ENCODE measurements at regions not wholly inside any gene's neighbourhood (a gene's known extent, or its start where the extent isn't known, plus 50 kb on each side); places are given as distances from the start of the nearest gene placed in this dataset.

GRCh38 chr7:66521675-66522074 lies 107.0 kb upstream of the KCTD7 start:
- H2AFZ ChIP-seq (replicated peaks; ENCODE audit: low read length, poor library complexity) = no peak overlapping the region
- H2AK5ac ChIP-seq (ENCODE audit: low read depth, low read length) = no peak overlapping the region
- WGBS, 2 experiments (ENCODE audit: extremely low coverage in 2 of 2, insufficient read length in 1 of 2) = 87% methylated on average over 3 of the region's 4 CpGs; no CpG with 5 or more reads in 1 of the 2 experiments
- H4K91ac ChIP-seq (ENCODE audit: insufficient read depth, low read depth, low read length) = no peak overlapping the region
- no peak overlapping the region for H2BK15ac ChIP-seq (ENCODE audit: low read depth, low read length)
- no peak overlapping the region for H2BK120ac ChIP-seq (ENCODE audit: low read depth, low read length)
- no peak overlapping the region for H3K4me3 ChIP-seq (ENCODE audit: insufficient read depth, low read depth, low read length)
- H3K56ac ChIP-seq (ENCODE audit: extremely low read depth, insufficient read depth, low read length) = no peak overlapping the region
- H3K14ac ChIP-seq (replicated peaks; ENCODE audit: low read depth, low read length) = no peak overlapping the region
- H3K9me3 ChIP-seq (ENCODE audit: control insufficient read depth, insufficient read depth, low read length) = no peaks in the 10 kb centered on the region
- intact Hi-C loops (cut with micrococcal nuclease) (no loop called here), in situ Hi-C loops (cut with MboI; ENCODE audit: low sequenced_read_pairs) (no loop called here), dilution Hi-C loops (cut with HindIII; ENCODE audit: low sequenced_read_pairs, unreplicated experiment) (no loop called here)
- no peaks in the 10 kb centered on the region for H3K79me1 ChIP-seq (ENCODE audit: low read depth in 1 of 2, low read length in 2 of 2)
- H2BK5ac ChIP-seq (ENCODE audit: low read depth, low read length, poor library complexity, severe bottlenecking) = no peak overlapping the region
- no peaks in the 10 kb centered on the region for H3K27me3 ChIP-seq (ENCODE audit: control insufficient read depth, insufficient read depth, low read length)
- H4K8ac ChIP-seq (ENCODE audit: low read depth in 2 of 2, low read length in 2 of 2) = no peak overlapping the region
- no peak overlapping the region for H3K4ac ChIP-seq (ENCODE audit: low read depth, low read length)
- H3K36me3 ChIP-seq (ENCODE audit: control insufficient read depth, insufficient read depth, low read length) = peaks cover 5% of the 10 kb centered on the region; the same call in 1 of the 2 replicates
- H3K4me1 ChIP-seq (ENCODE audit: control insufficient read depth, insufficient read depth, low read length) = no peaks in the 10 kb centered on the region
- no peak for DNase-seq
- no peak overlapping the region for H3K9ac ChIP-seq (ENCODE audit: low read depth, low read length)
- ChIA-PET CTCF (no interaction called here), POLR2A (ENCODE audit: unreplicated experiment) (no interaction called here)
- H3K27ac ChIP-seq (ENCODE audit: insufficient read depth, low read length) = no peak overlapping the region
- H2AK9ac ChIP-seq (replicated peaks; ENCODE audit: low read depth, low read length, poor library complexity) = no peak overlapping the region
- H3K23ac ChIP-seq (ENCODE audit: low read depth, low read length) = no peak overlapping the region
- no peak for ATAC-seq (ENCODE audit: low read depth)
- H2BK20ac ChIP-seq (ENCODE audit: low read depth, low read length) = no peak overlapping the region
- no TSS peak for BruUV-seq (replicated peaks)
- H4K5ac ChIP-seq (ENCODE audit: low read depth, low read length) = no peak overlapping the region
- peaks cover 3% of the 10 kb centered on the region; the same call in 1 of the 2 replicates for H3K9me1 ChIP-seq (ENCODE audit: insufficient read depth, low read length)
- no peak overlapping the region for H3K4me2 ChIP-seq (ENCODE audit: low read depth, low read length)
- no peak overlapping the region for H3K18ac ChIP-seq (ENCODE audit: low read depth, low read length)
- TF ChIP-seq FOS (IDR thresholded peaks at IDR 0.05; ENCODE audit: low read depth, low read length) (no peak), RAD21 (IDR thresholded peaks at IDR 0.05; ENCODE audit: low read length) (no peak), CHD1 (IDR thresholded peaks at IDR 0.05; ENCODE audit: low read depth, low read length) (no peak), MAFK (IDR thresholded peaks at IDR 0.05; ENCODE audit: low read depth, low read length) (no peak), NFE2L2 (IDR thresholded peaks at IDR 0.05; ENCODE audit: low read depth, low read length) (no peak), RCOR1 (IDR thresholded peaks at IDR 0.05; ENCODE audit: insufficient replicate concordance, low read length) (no peak), CTCF (conservative IDR thresholded peaks at IDR 0.05; ENCODE audit: low read depth, low read length) (no peak), USF2 (IDR thresholded peaks at IDR 0.05; ENCODE audit: low read depth, low read length) (no peak), MXI1 (IDR thresholded peaks at IDR 0.05; ENCODE audit: borderline replicate concordance, low read depth, low read length) (no peak), BHLHE40 (IDR thresholded peaks at IDR 0.05; ENCODE audit: low read depth, low read length) (no peak), SMC3 (IDR thresholded peaks at IDR 0.05; ENCODE audit: low read depth, low read length) (no peak)
- no peaks in the 10 kb centered on the region for H4K20me1 ChIP-seq (ENCODE audit: insufficient read depth, low read length)
